K562 (cell line): ENCODE measurements at regions not wholly inside any gene's neighbourhood (a gene's known extent, or its start where the extent isn't known, plus 50 kb on each side); places are given as distances from the start of the nearest gene placed in this dataset.

ENCODE experiments used
- CTCF ChIP-seq, 3 experiments: IDR thresholded peaks in 2 of 3; conservative IDR thresholded peaks in 1 of 3; 2 replicates each; pipeline ENCODE4 v1.5.1; 2011 to 2012; ENCODE audit warnings: low read length in 3 of 3, mild to moderate bottlenecking in 3 of 3, control low read depth in 2 of 3, improper control_type of control experiment in 1 of 3, inconsistent platforms in 1 of 3, low read depth in 1 of 3, mixed read lengths in 1 of 3, moderate library complexity in 1 of 3; ENCODE audit not compliant: insufficient read depth in 2 of 3
- EZH2 ChIP-seq: IDR thresholded peaks from 2 replicates; pipeline ENCODE4 v1.6.1; 2012; ENCODE audit warnings: low read depth, mild to moderate bottlenecking, inconsistent platforms, low read length, borderline replicate concordance
- IFI16 ChIP-seq: fragments of 250-450 bp; sonication (Bioruptor Pico); IDR thresholded peaks from 2 replicates; pipeline ENCODE4 v2.1.2; 2022; ENCODE audit warnings: mild to moderate bottlenecking, inconsistent platforms
- IRF1 ChIP-seq: sonication (generic); formaldehyde crosslinking; IDR thresholded peaks from 2 replicates; pipeline ENCODE4 v1.8.0; 2022; ENCODE audit warnings: missing genetic modification reagents, mild to moderate bottlenecking, borderline replicate concordance
- YY1 ChIP-seq, 3 experiments: IDR thresholded peaks; 2 replicates each; pipeline ENCODE4 v1.6.1; 2011; ENCODE audit warnings: low read length in 2 of 3, mild to moderate bottlenecking in 2 of 3, moderate library complexity in 2 of 3, borderline replicate concordance in 1 of 3, control low read depth in 1 of 3, low read depth in 1 of 3; ENCODE audit not compliant: insufficient read depth in 3 of 3, insufficient replicate concordance in 2 of 3, control insufficient read depth in 1 of 3, insufficient read length in 1 of 3; ENCODE audit errors: extremely low read depth in 1 of 3
- ZNF609 ChIP-seq: sonication (generic); formaldehyde crosslinking; IDR thresholded peaks from 2 replicates; pipeline ENCODE4 v1.8.1; 2023; ENCODE audit warnings: missing genetic modification reagents, mild to moderate bottlenecking, borderline replicate concordance

- TF ChIP-seq EZH2 (no peak), IFI16 (no peak), ZNF609 (CRISPR knock-in tag) (no peak), IRF1 (no peak), CTCF (IDR thresholded peaks at IDR 0.05 in 2 of 3, conservative IDR thresholded peaks at IDR 0.05 in 1 of 3; ENCODE audit: insufficient read depth in 2 of 3, low read depth in 1 of 3, low read length in 3 of 3) (no peak), YY1 (IDR thresholded peaks at IDR 0.05; ENCODE audit: borderline replicate concordance in 1 of 3, control insufficient read depth in 1 of 3, extremely low read depth in 1 of 3, insufficient read depth in 3 of 3, insufficient read length in 1 of 3, insufficient replicate concordance in 2 of 3, low read depth in 1 of 3, low read length in 2 of 3) (no peak)
Measured at GRCh38 chr18:78136986-78137385, 842.6 kb upstream of the SALL3 start.
